NCI-H460 (cell line): ENCODE measurements at regions not wholly inside any gene's neighbourhood (a gene's known extent, or its start where the extent isn't known, plus 50 kb on each side); places are given as distances from the start of the nearest gene placed in this dataset.
"Not testable (repeated sequence)": the region's sequence is repeated elsewhere in the genome, so short reads cannot be mapped to it uniquely, and the experiment has no call there.

Experiments used
- DNase-seq: peaks from one replicate; pipeline ENCODE4 v3.0.0-alpha.2; 2016; ENCODE audit warnings: low read depth; ENCODE audit errors: extremely low read depth

- no peak for DNase-seq
These were observed 127.7 kb downstream of the MYCN start for GRCh38 chr2:16067866-16068551.

GRCh38 chr2:16067444-16067843 lies 127.1 kb downstream of the MYCN start:
- DNase-seq = no peak

GRCh38 chr2:16067037-16067406 lies 126.7 kb downstream of the MYCN start:
- no peak for DNase-seq

GRCh38 chr2:16066261-16067036 lies 126.1 kb downstream of the MYCN start:
- DNase-seq = no peak

GRCh38 chr2:16065272-16066069 lies 125.1 kb downstream of the MYCN start:
- DNase-seq = not testable (repeated sequence)

- no peak for DNase-seq
These were observed 124.4 kb downstream of the MYCN start for GRCh38 chr2:16064745-16065144.

GRCh38 chr2:16063955-16064633 lies 123.7 kb downstream of the MYCN start:
- DNase-seq = no peak

GRCh38 chr2:16063251-16063850 lies 123.0 kb downstream of the MYCN start:
- DNase-seq = no peak

GRCh38 chr2:16062471-16063250 lies 122.3 kb downstream of the MYCN start:
- DNase-seq = no peak

- DNase-seq = no peak
These were observed 121.3 kb downstream of the MYCN start for GRCh38 chr2:16061441-16062217.

GRCh38 chr2:16060936-16061338 lies 120.6 kb downstream of the MYCN start:
- no peak for DNase-seq

- no peak for DNase-seq
These were observed 120.0 kb downstream of the MYCN start for GRCh38 chr2:16060125-16060935.

GRCh38 chr2:16059393-16060016 lies 119.2 kb downstream of the MYCN start:
- no peak for DNase-seq

GRCh38 chr2:16058747-16059358 lies 118.5 kb downstream of the MYCN start:
- no peak for DNase-seq

GRCh38 chr2:16058256-16058655 lies 117.9 kb downstream of the MYCN start:
- DNase-seq = no peak

GRCh38 chr2:16057661-16058060 lies 117.3 kb downstream of the MYCN start:
- DNase-seq = no peak
